Lower leg skin (tissue), 3 donors: ENCODE measurements at regions not wholly inside any gene's neighbourhood (a gene's known extent, or its start where the extent isn't known, plus 50 kb on each side); places are given as distances from the start of the nearest gene placed in this dataset.

Experiments
- POLR2A ChIP-seq, 2 donors: fragments of 450-650 bp; IDR thresholded peaks; one replicate each; pipeline ENCODE4 v1.6.1; 2016 to 2017; ENCODE audit warnings: antibody characterized with exemption in 2 of 2, mild to moderate bottlenecking in 1 of 2, moderate library complexity in 1 of 2
- TF ChIP-seq, protein P1 (sequence below), 3 donors: fragments of 450-650 bp; IDR thresholded peaks; one replicate each; pipeline ENCODE4 v1.5.1; 2016; ENCODE audit warnings: antibody characterized with exemption in 3 of 3, mild to moderate bottlenecking in 3 of 3, moderate library complexity in 2 of 3

DNA sequence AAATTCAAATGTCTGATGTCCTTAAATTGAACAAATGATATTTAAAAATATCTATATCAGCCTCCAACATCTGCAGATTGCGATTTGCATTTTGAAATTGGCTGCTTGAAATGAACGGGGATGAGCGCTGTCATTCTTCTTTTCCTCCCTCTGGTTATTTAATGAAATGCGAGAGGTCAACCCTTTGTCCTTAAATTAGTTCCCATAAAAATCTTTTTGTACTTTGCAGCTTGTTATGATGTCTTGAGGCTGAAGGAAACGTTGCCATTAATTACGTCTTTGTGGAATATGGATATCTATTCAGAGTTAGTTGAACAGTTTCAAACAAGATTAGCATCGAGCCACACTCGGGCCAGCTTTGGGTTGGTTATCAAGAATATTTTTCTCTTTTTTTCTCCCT lies 140.0 kb downstream of the LINC00237 start:
- TF ChIP-seq, protein P1, sequence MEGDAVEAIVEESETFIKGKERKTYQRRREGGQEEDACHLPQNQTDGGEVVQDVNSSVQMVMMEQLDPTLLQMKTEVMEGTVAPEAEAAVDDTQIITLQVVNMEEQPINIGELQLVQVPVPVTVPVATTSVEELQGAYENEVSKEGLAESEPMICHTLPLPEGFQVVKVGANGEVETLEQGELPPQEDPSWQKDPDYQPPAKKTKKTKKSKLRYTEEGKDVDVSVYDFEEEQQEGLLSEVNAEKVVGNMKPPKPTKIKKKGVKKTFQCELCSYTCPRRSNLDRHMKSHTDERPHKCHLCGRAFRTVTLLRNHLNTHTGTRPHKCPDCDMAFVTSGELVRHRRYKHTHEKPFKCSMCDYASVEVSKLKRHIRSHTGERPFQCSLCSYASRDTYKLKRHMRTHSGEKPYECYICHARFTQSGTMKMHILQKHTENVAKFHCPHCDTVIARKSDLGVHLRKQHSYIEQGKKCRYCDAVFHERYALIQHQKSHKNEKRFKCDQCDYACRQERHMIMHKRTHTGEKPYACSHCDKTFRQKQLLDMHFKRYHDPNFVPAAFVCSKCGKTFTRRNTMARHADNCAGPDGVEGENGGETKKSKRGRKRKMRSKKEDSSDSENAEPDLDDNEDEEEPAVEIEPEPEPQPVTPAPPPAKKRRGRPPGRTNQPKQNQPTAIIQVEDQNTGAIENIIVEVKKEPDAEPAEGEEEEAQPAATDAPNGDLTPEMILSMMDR (IDR thresholded peaks at IDR 0.05): no peak
- TF ChIP-seq POLR2A (IDR thresholded peaks at IDR 0.05): no peak
